Upper lobe of right lung (tissue), 1 donor: ENCODE measurements at regions not wholly inside any gene's neighbourhood (a gene's known extent, or its start where the extent isn't known, plus 50 kb on each side); places are given as distances from the start of the nearest gene placed in this dataset.

Experiments used
- ATAC-seq: fragments of 200-7000 bp; cut with Tn5 transposase; one replicate; pipeline ENCODE4 v1.9.1; 2020; ENCODE audit warnings: mild to moderate bottlenecking, moderate library complexity
- DNase-seq: peaks from one replicate; pipeline ENCODE4 v3.0.0-alpha.2; 2020
- H3K27ac ChIP-seq: fragments of 200-600 bp; one replicate; pipeline ENCODE4 v1.8.0; 2022
- H3K27me3 ChIP-seq: fragments of 200-600 bp; one replicate; pipeline ENCODE4 v1.8.0; 2022; ENCODE audit warnings: mild to moderate bottlenecking
- H3K36me3 ChIP-seq: fragments of 200-600 bp; one replicate; pipeline ENCODE4 v1.8.0; 2022
- H3K4me1 ChIP-seq: fragments of 200-600 bp; one replicate; pipeline ENCODE4 v1.8.0; 2022
- H3K4me3 ChIP-seq: fragments of 200-600 bp; one replicate; pipeline ENCODE4 v1.8.0; 2022; ENCODE audit warnings: mild to moderate bottlenecking
- H3K9me3 ChIP-seq: fragments of 200-600 bp; one replicate; pipeline ENCODE4 v1.8.0; 2022
- CTCF ChIP-seq: fragments of 200-600 bp; IDR thresholded peaks from one replicate; pipeline ENCODE4 v1.8.0; 2022; ENCODE audit warnings: antibody characterized with exemption
- intact Hi-C: fragments of 100-400 bp; cut with DNase I; formaldehyde crosslinking; loops from one replicate; pipeline ENCODE4 v1.11.0; 2022
- donor health status: DM: no; HTN: yes; CAD: no; lungs with severe emphysema.

- no peak for TF ChIP-seq CTCF
- no peak for ATAC-seq
- H3K36me3 ChIP-seq = no peaks in the 10 kb centered on the region
- H3K9me3 ChIP-seq = no peaks in the 10 kb centered on the region
- no peaks in the 10 kb centered on the region for H3K4me1 ChIP-seq
- no peak for DNase-seq
- intact Hi-C loops = no loop called here
- no peaks in the 10 kb centered on the region for H3K27me3 ChIP-seq
- H3K27ac ChIP-seq = no peak overlapping the region
- H3K4me3 ChIP-seq = no peak overlapping the region
Measured at GRCh38 chr12:28645891-28646290, 455.6 kb downstream of the CCDC91 start.

GRCh38 chr12:28650906-28651305 is 460.6 kb downstream of the CCDC91 start:
- DNase-seq = no peak
- Histone ChIP-seq H3K27me3 (no peaks in the 10 kb centered on the region), H3K27ac (no peak overlapping the region), H3K4me3 (no peak overlapping the region), H3K9me3 (no peaks in the 10 kb centered on the region), H3K4me1 (no peaks in the 10 kb centered on the region), H3K36me3 (no peaks in the 10 kb centered on the region)
- ATAC-seq = no peak
- TF ChIP-seq CTCF = no peak
- intact Hi-C loops = no loop called here

- Histone ChIP-seq H3K27me3 (no peaks in the 10 kb centered on the region), H3K27ac (no peak overlapping the region), H3K9me3 (no peaks in the 10 kb centered on the region), H3K36me3 (no peaks in the 10 kb centered on the region), H3K4me3 (no peak overlapping the region), H3K4me1 (no peaks in the 10 kb centered on the region)
- ATAC-seq = no peak
- DNase-seq = no peak
- TF ChIP-seq CTCF = no peak
- intact Hi-C loops = no loop called here
Measured at GRCh38 chr12:28652239-28652638, 462.0 kb downstream of the CCDC91 start.

- no peaks in the 10 kb centered on the region for H3K27me3 ChIP-seq
- H3K27ac ChIP-seq = no peak overlapping the region
- intact Hi-C loops = no loop called here
- no peaks in the 10 kb centered on the region for H3K4me1 ChIP-seq
- TF ChIP-seq CTCF = no peak
- no peak overlapping the region for H3K4me3 ChIP-seq
- H3K36me3 ChIP-seq = no peaks in the 10 kb centered on the region
- ATAC-seq (no peak), DNase-seq (no peak)
- H3K9me3 ChIP-seq = no peaks in the 10 kb centered on the region
Measured at GRCh38 chr12:28681980-28682379, 467.1 kb upstream of the FAR2 start.

GRCh38 chr12:28683366-28683765 is 465.7 kb upstream of the FAR2 start:
- TF ChIP-seq CTCF = no peak
- ATAC-seq (no peak), DNase-seq (no peak)
- intact Hi-C loops = no loop called here
- H3K4me1 ChIP-seq = no peaks in the 10 kb centered on the region
- H3K4me3 ChIP-seq = no peak overlapping the region
- H3K9me3 ChIP-seq = no peaks in the 10 kb centered on the region
- no peak overlapping the region for H3K27ac ChIP-seq
- no peaks in the 10 kb centered on the region for H3K36me3 ChIP-seq
- H3K27me3 ChIP-seq = no peaks in the 10 kb centered on the region

GRCh38 chr12:28689398-28690175 is 459.5 kb upstream of the FAR2 start:
- ATAC-seq (no peak), DNase-seq (no peak)
- no peak for TF ChIP-seq CTCF
- intact Hi-C loops = no loop called here
- Histone ChIP-seq H3K27me3 (no peaks in the 10 kb centered on the region), H3K4me1 (no peaks in the 10 kb centered on the region), H3K4me3 (no peak overlapping the region), H3K9me3 (no peaks in the 10 kb centered on the region), H3K36me3 (no peaks in the 10 kb centered on the region), H3K27ac (no peak overlapping the region)
